Urinary bladder (tissue), 3 donors: ENCODE measurements at regions not wholly inside any gene's neighbourhood (a gene's known extent, or its start where the extent isn't known, plus 50 kb on each side); places are given as distances from the start of the nearest gene placed in this dataset.
A peak's percentile ranks its signal among the peaks of the same experiment; 100 is the strongest.

Experiments
- DNase-seq: peaks from one replicate; pipeline ENCODE4 v3.0.0-alpha.2; 2015; ENCODE audit errors: extremely low spot score
- H3K27ac ChIP-seq: one replicate; pipeline ENCODE4 v1.5.1; 2013; ENCODE audit warnings: low read depth, mild to moderate bottlenecking, moderate library complexity
- H3K36me3 ChIP-seq: one replicate; pipeline ENCODE4 v1.6.1; 2013; ENCODE audit warnings: mild to moderate bottlenecking, moderate library complexity; ENCODE audit not compliant: insufficient read depth
- H3K4me1 ChIP-seq: one replicate; pipeline ENCODE4 v1.6.1; 2013; ENCODE audit warnings: mild to moderate bottlenecking, moderate library complexity; ENCODE audit not compliant: insufficient read depth
- H3K4me3 ChIP-seq: one replicate; pipeline ENCODE4 v1.5.1; 2013; ENCODE audit warnings: low read depth, low read length
- WGBS: extraction: QIAGEN DNeasy Blood & Tissue Kit; methylation state at CpG from one replicate; pipeline ENCODE4 v1.1.7; 2013; 5-methylcytosine and 5-hydroxymethylcytosine counted together
- donor health status: healthy with polysubstance abuse.
- donor health status: healthy.

DNA sequence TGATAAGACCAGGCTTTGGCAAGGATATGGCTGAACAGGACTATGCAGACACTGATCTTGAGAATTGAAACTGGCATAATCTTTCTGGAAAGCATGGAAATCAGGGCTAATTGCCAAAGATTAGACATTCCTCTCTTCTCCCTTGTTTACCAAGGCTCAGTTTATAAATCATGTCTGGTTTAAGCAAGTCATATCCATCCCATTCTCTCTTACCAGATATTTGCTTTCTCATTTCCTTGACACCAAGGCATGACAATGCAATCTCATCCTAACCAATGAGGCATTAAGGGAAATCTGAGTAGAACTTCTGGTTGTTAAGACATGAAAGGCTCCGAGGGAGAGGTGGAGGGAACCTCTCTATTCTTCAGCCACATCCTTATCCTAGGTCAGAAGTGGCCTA lies 110.3 kb upstream of the CEP85L start:
- DNase-seq: no peak
- Histone ChIP-seq H3K27ac (no peak overlapping the region), H3K4me1 (no peaks in the 10 kb centered on the region), H3K4me3 (no peak overlapping the region), H3K36me3 (no peaks in the 10 kb centered on the region)
- WGBS: 88% methylated on average over 1 of the region's 1 CpG

- no peak for DNase-seq
- Histone ChIP-seq H3K27ac (no peak overlapping the region), H3K4me1 (no peaks in the 10 kb centered on the region), H3K36me3 (no peaks in the 10 kb centered on the region), H3K4me3 (no peak overlapping the region)
Observed at GRCh38 chr6:118758946-118759345, 107.6 kb upstream of the CEP85L start.

- no peaks in the 10 kb centered on the region for H3K4me1 ChIP-seq
- no peaks in the 10 kb centered on the region for H3K36me3 ChIP-seq
- DNase-seq: no peak
- no peak overlapping the region for H3K4me3 ChIP-seq
- H3K27ac ChIP-seq: no peak overlapping the region
- 77% methylated on average over 6 of the region's 6 CpGs for WGBS
Observed at GRCh38 chr6:118755941-118756646, 104.7 kb upstream of the CEP85L start.

DNA sequence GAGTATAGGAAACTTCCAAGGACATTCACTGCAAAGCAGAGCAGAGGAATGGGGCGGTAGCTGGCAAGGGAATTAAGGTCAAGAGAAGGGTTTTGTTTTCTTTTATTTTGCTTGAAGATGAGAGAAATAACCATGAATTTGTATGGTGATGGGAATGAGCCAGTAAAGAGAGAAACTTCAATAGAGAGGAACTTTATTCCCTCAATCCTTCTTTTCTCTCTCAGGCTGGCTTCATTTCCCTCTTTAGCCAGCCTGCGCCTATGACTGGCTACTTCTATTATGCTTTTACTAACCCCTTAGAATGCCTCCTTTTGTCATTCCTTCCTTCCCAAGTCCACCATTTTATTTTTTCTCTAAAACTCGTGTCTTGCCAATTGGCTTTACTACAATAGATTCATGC lies 101.4 kb upstream of the CEP85L start:
- Histone ChIP-seq H3K4me3 (no peak overlapping the region), H3K4me1 (no peaks in the 10 kb centered on the region), H3K27ac (no peak overlapping the region), H3K36me3 (no peaks in the 10 kb centered on the region)
- no peak for DNase-seq
- WGBS: 90% methylated on average over 3 of the region's 3 CpGs

- Histone ChIP-seq H3K4me1 (no peaks in the 10 kb centered on the region), H3K36me3 (no peaks in the 10 kb centered on the region), H3K27ac (no peak overlapping the region), H3K4me3 (no peak overlapping the region)
- 97% methylated on average over 3 of the region's 3 CpGs for WGBS
- DNase-seq: no peak
Observed at GRCh38 chr6:118751072-118751471, 99.7 kb upstream of the CEP85L start.

GRCh38 chr6:118750143-118750542 lies 98.8 kb upstream of the CEP85L start:
- H3K4me1 ChIP-seq: no peaks in the 10 kb centered on the region
- no peak overlapping the region for H3K27ac ChIP-seq
- DNase-seq: no peak
- no peaks in the 10 kb centered on the region for H3K36me3 ChIP-seq
- no peak overlapping the region for H3K4me3 ChIP-seq
- 84% methylated on average over 2 of the region's 2 CpGs for WGBS

- no peaks in the 10 kb centered on the region for H3K4me1 ChIP-seq
- no peak overlapping the region for H3K4me3 ChIP-seq
- no peak for DNase-seq
- H3K36me3 ChIP-seq: no peaks in the 10 kb centered on the region
- WGBS: 58% methylated on average over 9 of the region's 9 CpGs
- H3K27ac ChIP-seq: peak overlapping the region; percentile 48
Observed at GRCh38 chr6:118748311-118749062, 97.1 kb upstream of the CEP85L start.

GRCh38 chr6:118746825-118747174 lies 95.4 kb upstream of the CEP85L start:
- no peak for DNase-seq

DNA sequence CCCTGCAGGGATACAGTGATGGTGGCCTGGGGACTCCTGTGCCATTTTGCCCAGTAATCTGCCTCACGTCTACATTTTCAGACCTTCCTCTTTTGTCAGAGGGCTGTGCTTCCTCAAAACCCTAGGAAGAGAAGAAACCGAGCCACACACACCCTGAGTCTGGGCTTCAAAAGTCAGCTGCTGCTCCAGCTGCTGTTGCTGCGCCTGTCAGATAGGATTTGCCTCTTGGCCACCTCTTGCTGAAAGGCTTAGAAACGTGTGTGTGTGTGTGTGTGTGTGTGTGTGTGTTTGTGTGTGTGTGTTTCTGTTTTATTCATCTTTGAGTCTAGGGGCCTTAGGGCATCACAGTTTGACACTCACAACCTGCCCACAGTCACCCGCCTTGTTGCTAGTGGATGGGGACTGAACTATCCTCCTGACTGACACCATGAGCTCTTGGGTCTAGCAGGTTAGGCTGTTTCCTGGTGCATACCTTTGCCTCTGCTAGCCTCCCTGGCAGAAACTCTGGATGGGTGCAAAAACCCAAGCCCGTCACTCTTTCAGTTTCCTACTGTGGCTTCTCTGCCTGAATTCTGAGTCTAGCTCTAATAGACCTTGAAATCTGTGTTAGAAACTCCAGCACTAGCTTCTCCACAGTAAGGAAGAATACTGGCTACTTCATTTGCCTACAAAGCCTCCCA lies 94.9 kb upstream of the CEP85L start:
- Histone ChIP-seq H3K36me3 (no peaks in the 10 kb centered on the region), H3K4me3 (no peak overlapping the region), H3K4me1 (no peaks in the 10 kb centered on the region), H3K27ac (no peak overlapping the region)
- 50% methylated on average over 6 of the region's 6 CpGs for WGBS
- DNase-seq: no peak

More at GRCh38 chr6:118746825-118747174, 95.4 kb upstream of the CEP85L start:
- no peaks in the 10 kb centered on the region for H3K36me3 ChIP-seq
- H3K27ac ChIP-seq: no peak overlapping the region
- no peak overlapping the region for H3K4me3 ChIP-seq
- no peaks in the 10 kb centered on the region for H3K4me1 ChIP-seq

DNA sequence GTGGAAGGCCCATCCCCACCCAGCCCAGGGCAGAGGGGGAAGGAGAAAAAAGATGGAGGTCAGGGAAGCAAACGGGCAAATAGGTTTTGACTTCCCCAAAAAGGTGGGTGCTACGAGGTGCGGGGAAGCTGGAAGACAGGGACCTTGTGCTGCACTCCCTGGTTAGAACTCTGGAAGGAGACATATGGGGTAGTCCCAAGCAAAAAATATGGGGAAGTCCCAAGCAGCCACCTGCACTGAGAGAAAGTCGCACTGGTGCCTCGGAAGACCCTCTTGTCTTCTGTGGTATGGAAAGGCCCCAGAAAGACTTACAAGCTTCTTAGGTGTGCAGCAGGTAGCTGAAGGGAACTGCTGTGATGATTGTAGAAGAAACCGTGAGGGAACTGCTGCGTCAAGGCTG lies 93.8 kb upstream of the CEP85L start:
- DNase-seq: no peak
- WGBS: 91% methylated on average over 7 of the region's 7 CpGs
- H3K4me1 ChIP-seq: no peaks in the 10 kb centered on the region
- H3K4me3 ChIP-seq: no peak overlapping the region
- H3K36me3 ChIP-seq: no peaks in the 10 kb centered on the region
- H3K27ac ChIP-seq: no peak overlapping the region

DNA sequence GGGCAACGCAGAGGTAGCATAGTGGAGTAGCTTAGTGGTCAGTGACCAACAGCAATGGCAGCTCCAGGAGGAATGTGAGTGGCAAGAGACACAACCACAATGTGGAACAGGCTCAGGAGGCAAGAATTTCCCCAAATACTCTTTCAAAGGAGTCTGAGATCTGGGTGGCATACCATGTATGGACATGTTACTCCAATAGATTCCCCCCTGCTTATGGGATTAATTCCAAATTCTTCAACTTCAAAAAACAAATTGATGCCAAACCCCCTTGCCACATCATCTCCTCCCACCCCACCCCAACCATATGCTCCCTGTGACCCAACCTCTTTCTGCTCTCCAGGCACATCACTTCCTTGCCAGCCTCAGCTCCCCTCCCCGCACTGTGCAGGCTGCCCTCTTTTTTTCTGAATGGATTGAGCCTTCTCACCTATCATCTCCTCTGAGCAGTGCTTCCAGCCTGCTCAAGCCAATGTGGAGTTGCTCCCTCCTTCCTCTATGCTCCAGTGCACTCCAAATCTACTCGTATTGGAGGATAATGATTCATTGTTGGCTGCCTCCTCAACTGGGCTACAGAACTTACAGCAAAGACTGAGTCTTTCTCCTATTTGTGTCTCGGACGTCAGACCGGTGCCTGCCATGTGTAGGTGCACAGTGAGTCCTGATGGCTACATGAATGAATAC lies 93.0 kb upstream of the CEP85L start:
- 55% methylated on average over 6 of the region's 6 CpGs for WGBS
- Histone ChIP-seq H3K27ac (no peak overlapping the region), H3K4me3 (no peak overlapping the region), H3K36me3 (no peaks in the 10 kb centered on the region), H3K4me1 (no peaks in the 10 kb centered on the region)
- DNase-seq: no peak

DNA sequence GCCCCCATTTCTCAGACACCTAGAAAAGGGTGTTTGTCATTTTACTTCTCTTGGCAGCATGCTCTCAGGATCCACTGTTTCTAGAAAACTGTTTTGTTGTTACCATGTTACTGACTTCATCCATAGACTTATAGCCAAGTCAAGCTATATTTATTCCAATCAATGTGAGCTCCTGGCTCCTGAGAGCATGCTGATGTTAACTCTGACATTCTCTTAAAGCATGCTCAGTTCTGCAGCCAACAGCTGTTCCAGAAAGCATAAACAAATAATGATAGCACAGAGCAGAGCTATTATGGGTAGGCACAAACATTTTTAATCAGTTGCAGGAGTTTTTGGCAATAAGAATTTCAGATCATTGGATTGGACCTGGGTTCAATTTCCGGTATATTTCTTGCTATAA lies 92.4 kb upstream of the CEP85L start:
- Histone ChIP-seq H3K27ac (no peak overlapping the region), H3K4me3 (no peak overlapping the region), H3K36me3 (no peaks in the 10 kb centered on the region), H3K4me1 (no peaks in the 10 kb centered on the region)
- WGBS: 44% methylated on average over 1 of the region's 1 CpG
- DNase-seq: peak; percentile 23

- H3K4me3 ChIP-seq: no peak overlapping the region
- 53% methylated on average over 3 of the region's 3 CpGs for WGBS
Observed at GRCh38 chr6:118740372-118740771, 89.0 kb upstream of the CEP85L start.

More at GRCh38 chr6:118740372-118740771, 89.0 kb upstream of the CEP85L start:
- no peak overlapping the region for H3K27ac ChIP-seq
- no peaks in the 10 kb centered on the region for H3K36me3 ChIP-seq
- no peak for DNase-seq
- H3K4me1 ChIP-seq: no peaks in the 10 kb centered on the region
